HepG2 (cell line): ENCODE measurements at regions not wholly inside any gene's neighbourhood (a gene's known extent, or its start where the extent isn't known, plus 50 kb on each side); places are given as distances from the start of the nearest gene placed in this dataset.

Experiments
- ATAC-seq: fragments of 200-7000 bp; cut with Tn5 transposase; 3 replicates; pipeline ENCODE4 v1.9.1; 2020; ENCODE audit warnings: mild to moderate bottlenecking, moderate library complexity
- BruUV-seq: library from RNA; stranded (reverse); fragments of 400-500 nt; replicated peaks from 2 replicates; lab custom pipeline; 2021; lab: Mats Ljungman, UMichigan
- CTCF ChIA-PET: fragments of 300-600 bp; formaldehyde crosslinking; extraction: SDS; loops from one replicate; lab custom pipeline; 2021; ENCODE audit warnings: low total read pairs, inconsistent platforms, low intra/inter-chr PET ratio; lab: Yijun Ruan, JAX
- POLR2A ChIA-PET: fragments of 350-600 bp; sonication (Branson Sonifier 250); formaldehyde crosslinking; loops from one replicate; lab custom pipeline; 2020; ENCODE audit warnings: antibody characterized with exemption, inconsistent platforms; lab: Yijun Ruan, JAX
- DNase-seq: peaks from one replicate; pipeline ENCODE4 v3.0.0-alpha.2; 2015; ENCODE audit warnings: low spot score
- FAIRE-seq: peaks from 3 replicates; lab custom pipeline; 2011; peaks lifted over from hg19 to GRCh38; lab: Jason Lieb, UNC
- H2AFZ ChIP-seq: one replicate; pipeline ENCODE4 v1.6.1; 2011; ENCODE audit warnings: low read length, inconsistent platforms
- H3K27ac ChIP-seq: fragments of 300-600 bp; 3 replicates; pipeline ENCODE4 v1.8.0; 2011; ENCODE audit warnings: mixed run types, mild to moderate bottlenecking, mixed read lengths, low read length, inconsistent platforms; ENCODE audit not compliant: insufficient read depth; ENCODE audit errors: extremely low read length
- H3K27me3 ChIP-seq, 2 experiments: fragments of 200-600 bp in 1 of 2; 2 replicates in 1 of 2; 3 replicates in 1 of 2; pipeline versions ENCODE4 v1.6.0 to v1.8.0; 2011; ENCODE audit warnings: low read length in 2 of 2, mild to moderate bottlenecking in 2 of 2, moderate library complexity in 2 of 2, inconsistent platforms in 1 of 2; ENCODE audit not compliant: insufficient read depth in 2 of 2, control insufficient read depth in 1 of 2
- H3K36me3 ChIP-seq, 2 experiments: fragments of 200-600 bp in 1 of 2; replicated peaks in 1 of 2; 2 replicates in 1 of 2; 3 replicates in 1 of 2; pipeline versions ENCODE4 v1.5.1 to v1.8.0; 2011; ENCODE audit warnings: low read length in 2 of 2, inconsistent platforms in 1 of 2; ENCODE audit not compliant: insufficient read depth in 2 of 2, control insufficient read depth in 1 of 2
- H3K4me1 ChIP-seq: 2 replicates; pipeline ENCODE4 v1.5.1; 2012; ENCODE audit warnings: low read length, inconsistent platforms; ENCODE audit not compliant: insufficient read depth
- H3K4me2 ChIP-seq: 2 replicates; pipeline ENCODE4 v1.6.0; 2011; ENCODE audit warnings: low read depth, low read length, inconsistent platforms
- H3K4me3 ChIP-seq, 3 experiments: fragments of 200-600 bp in 1 of 3; sonication (generic), shearing (Covaris generic) in 1 of 3; replicated peaks in 1 of 3; 2 replicates each; pipeline ENCODE4 v1.5.1; 2011 to 2016; ENCODE audit warnings: low read length in 3 of 3, inconsistent platforms in 2 of 3, low read depth in 2 of 3, mild to moderate bottlenecking in 2 of 3, control low read depth in 1 of 3, mixed read lengths in 1 of 3; ENCODE audit not compliant: insufficient read depth in 1 of 3
- H3K79me2 ChIP-seq: one replicate; pipeline ENCODE4 v1.6.1; 2011; ENCODE audit warnings: low read length, inconsistent platforms; ENCODE audit not compliant: insufficient read depth
- H3K9ac ChIP-seq: 2 replicates; pipeline ENCODE4 v1.6.0; 2011; ENCODE audit warnings: mild to moderate bottlenecking, low read depth, low read length, inconsistent platforms; ENCODE audit not compliant: insufficient read depth
- H3K9me3 ChIP-seq: 2 replicates; pipeline ENCODE4 v1.5.1; 2012; ENCODE audit warnings: mild to moderate bottlenecking, low read length
- H4K20me1 ChIP-seq: 2 replicates; pipeline ENCODE4 v1.6.0; 2011; ENCODE audit warnings: inconsistent platforms, mild to moderate bottlenecking, low read length, moderate library complexity; ENCODE audit not compliant: insufficient read depth
- ATF7-NPFF ChIP-seq: sonication (generic); formaldehyde crosslinking; IDR thresholded peaks from 2 replicates; pipeline ENCODE4 v1.8.1; 2023; ENCODE audit warnings: mild to moderate bottlenecking, low read depth, missing genetic modification reagents, moderate library complexity
- BCL6 ChIP-seq: IDR thresholded peaks from 2 replicates; pipeline ENCODE4 v1.6.1; 2016; ENCODE audit warnings: missing genetic modification reagents, missing compliant biosample characterization
- CREB1 ChIP-seq, 2 experiments: fragments of 450-650 bp in 1 of 2; IDR thresholded peaks; 2 replicates each; pipeline ENCODE4 v1.6.1; 2016 to 2017; ENCODE audit warnings: control low read depth in 1 of 2, mild to moderate bottlenecking in 1 of 2, missing compliant biosample characterization in 1 of 2, missing genetic modification characterization in 1 of 2
- ERF ChIP-seq: IDR thresholded peaks from 2 replicates; pipeline ENCODE4 v1.6.1; 2018; ENCODE audit warnings: missing biosample characterization, missing genetic modification reagents
- MXI1 ChIP-seq: IDR thresholded peaks from 3 replicates; pipeline ENCODE4 v1.6.1; 2012; ENCODE audit warnings: low read depth, low read length, inconsistent platforms, borderline replicate concordance
- NFE2L1 ChIP-seq: sonication (generic); formaldehyde crosslinking; IDR thresholded peaks from 2 replicates; pipeline ENCODE4 v1.4.0; 2020; ENCODE audit warnings: missing genetic modification reagents, mild to moderate bottlenecking, borderline replicate concordance
- NKX3-1 ChIP-seq: sonication (generic); formaldehyde crosslinking; IDR thresholded peaks from 2 replicates; pipeline ENCODE4 v1.5.0; 2020; ENCODE audit warnings: missing genetic modification reagents
- SRSF9 ChIP-seq: fragments of 200-400 bp; formaldehyde crosslinking; IDR thresholded peaks from 2 replicates; pipeline ENCODE4 v1.6.1; 2018; ENCODE audit warnings: borderline replicate concordance, mild to moderate bottlenecking, low read depth, low read length; ENCODE audit not compliant: insufficient read depth, poor library complexity, severe bottlenecking
- ZFP36L1 ChIP-seq: sonication (generic); formaldehyde crosslinking; IDR thresholded peaks from 2 replicates; pipeline ENCODE4 v1.8.0; 2022; ENCODE audit warnings: mild to moderate bottlenecking, missing genetic modification reagents, moderate library complexity
- ZNF550 ChIP-seq: sonication (generic); formaldehyde crosslinking; IDR thresholded peaks from 2 replicates; pipeline ENCODE4 v1.4.0; 2020; ENCODE audit warnings: mild to moderate bottlenecking, missing genetic modification reagents, borderline replicate concordance
- ZNF589 ChIP-seq: sonication (generic); formaldehyde crosslinking; conservative IDR thresholded peaks from 2 replicates; pipeline ENCODE4 v1.8.0; 2022; ENCODE audit warnings: mild to moderate bottlenecking, moderate library complexity, missing genetic modification reagents
- WGBS: methylation state at CpG from one replicate; pipeline ENCODE4 v1.1.6; 2017; ENCODE audit warnings: low lambda C conversion rate; 5-methylcytosine and 5-hydroxymethylcytosine counted together
- in situ Hi-C: cut with HindIII; loops from 2 replicates; pipeline ENCODE4 v1.10.0; 2017; ENCODE audit warnings: low pct_unique_long_range_greater_than_20kb; ENCODE audit not compliant: extremely low pct_ligation_motif_present
- intact Hi-C: fragments of 100-400 bp; cut with micrococcal nuclease; formaldehyde crosslinking; loops from one replicate; pipeline ENCODE4 v1.10.0; 2022; ENCODE audit not compliant: unreplicated experiment
- TF ChIP-seq, protein P1 (sequence below): sonication (generic); formaldehyde crosslinking; conservative IDR thresholded peaks from 2 replicates; pipeline ENCODE4 v1.8.1; 2023; ENCODE audit warnings: missing genetic modification reagents
- TF ChIP-seq, protein P2 (sequence below): sonication (generic); formaldehyde crosslinking; IDR thresholded peaks from 2 replicates; pipeline ENCODE4 v1.4.0; 2020; ENCODE audit warnings: missing genetic modification reagents
- TF ChIP-seq, protein P3 (sequence below): sonication (generic); formaldehyde crosslinking; IDR thresholded peaks from 2 replicates; pipeline ENCODE4 v1.5.1; 2020; ENCODE audit warnings: missing genetic modification reagents, mild to moderate bottlenecking, borderline replicate concordance
- TF ChIP-seq, protein P4 (sequence below): IDR thresholded peaks from 2 replicates; pipeline ENCODE4 v1.6.1; 2016; ENCODE audit warnings: missing genetic modification reagents, missing compliant biosample characterization
- TF ChIP-seq, protein P5 (sequence below): sonication (generic); formaldehyde crosslinking; IDR thresholded peaks from 2 replicates; pipeline ENCODE4 v1.4.0; 2020; ENCODE audit warnings: missing genetic modification reagents, borderline replicate concordance

DNA sequence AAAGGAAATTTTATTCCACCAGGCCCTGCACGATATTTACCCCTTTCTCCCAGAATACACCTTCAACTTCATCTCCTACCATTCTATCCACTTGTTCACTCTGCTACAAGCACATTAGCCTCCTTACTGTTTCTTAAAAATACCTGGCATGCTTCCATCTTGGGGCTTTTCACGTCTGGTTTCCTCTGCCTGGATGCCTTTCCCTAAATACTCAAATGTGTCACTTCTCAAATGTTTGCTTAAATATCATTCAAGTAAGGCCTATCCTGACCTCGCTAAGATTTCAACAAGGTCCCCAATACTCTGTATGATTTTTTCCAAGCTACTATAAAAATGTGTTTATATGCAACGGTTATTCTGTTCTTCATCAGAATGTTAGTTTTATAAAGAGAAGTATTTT lies 433.0 kb upstream of the CHAC2 start:
- intact Hi-C loops: no loop called here
- FAIRE-seq: no peak
- Histone ChIP-seq H3K27ac (no peak overlapping the region), H3K9ac (no peak overlapping the region), H2AFZ (no peak overlapping the region), H3K4me1 (no peaks in the 10 kb centered on the region), H3K4me2 (no peak overlapping the region), H3K9me3 (no peaks in the 10 kb centered on the region), H3K36me3 (no peaks in the 10 kb centered on the region), H3K27me3 (no peaks in the 10 kb centered on the region), H4K20me1 (no peaks in the 10 kb centered on the region), H3K79me2 (no peaks in the 10 kb centered on the region), H3K4me3 (no peak overlapping the region)
- ChIA-PET CTCF (no interaction called here), POLR2A (no interaction called here)
- DNase-seq: no peak
- under 1% methylated on average over 4 of the region's 4 CpGs for WGBS
- in situ Hi-C loops: no loop called here
- no peak for ATAC-seq
- BruUV-seq: no TSS peak
- TF ChIP-seq, protein P1, sequence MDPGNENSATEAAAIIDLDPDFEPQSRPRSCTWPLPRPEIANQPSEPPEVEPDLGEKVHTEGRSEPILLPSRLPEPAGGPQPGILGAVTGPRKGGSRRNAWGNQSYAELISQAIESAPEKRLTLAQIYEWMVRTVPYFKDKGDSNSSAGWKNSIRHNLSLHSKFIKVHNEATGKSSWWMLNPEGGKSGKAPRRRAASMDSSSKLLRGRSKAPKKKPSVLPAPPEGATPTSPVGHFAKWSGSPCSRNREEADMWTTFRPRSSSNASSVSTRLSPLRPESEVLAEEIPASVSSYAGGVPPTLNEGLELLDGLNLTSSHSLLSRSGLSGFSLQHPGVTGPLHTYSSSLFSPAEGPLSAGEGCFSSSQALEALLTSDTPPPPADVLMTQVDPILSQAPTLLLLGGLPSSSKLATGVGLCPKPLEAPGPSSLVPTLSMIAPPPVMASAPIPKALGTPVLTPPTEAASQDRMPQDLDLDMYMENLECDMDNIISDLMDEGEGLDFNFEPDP: no peak
- TF ChIP-seq, protein P2, sequence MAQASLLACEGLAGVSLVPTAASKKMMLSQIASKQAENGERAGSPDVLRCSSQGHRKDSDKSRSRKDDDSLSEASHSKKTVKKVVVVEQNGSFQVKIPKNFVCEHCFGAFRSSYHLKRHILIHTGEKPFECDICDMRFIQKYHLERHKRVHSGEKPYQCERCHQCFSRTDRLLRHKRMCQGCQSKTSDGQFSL (CRISPR knock-in tag): no peak
- TF ChIP-seq NFE2L1: no peak
- no peak for TF ChIP-seq ZNF550 (CRISPR knock-in tag)
- no peak for TF ChIP-seq ATF7-NPFF (CRISPR knock-in tag)
- TF ChIP-seq, protein P3, sequence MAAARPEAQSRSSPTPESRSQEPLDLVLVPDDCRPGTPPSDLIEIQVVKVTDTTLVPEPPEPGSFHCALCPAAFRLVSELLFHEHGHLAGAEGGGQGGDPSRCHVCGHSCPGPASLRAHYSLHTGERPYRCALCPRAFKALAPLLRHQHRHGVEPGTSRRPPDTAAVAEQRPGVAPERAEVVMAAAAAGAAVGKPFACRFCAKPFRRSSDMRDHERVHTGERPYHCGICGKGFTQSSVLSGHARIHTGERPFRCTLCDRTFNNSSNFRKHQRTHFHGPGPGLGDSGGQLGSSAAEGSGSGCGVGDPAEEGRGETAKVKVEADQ: no peak
- no peak for TF ChIP-seq BCL6 (CRISPR knock-in tag)
- TF ChIP-seq MXI1: no peak
- TF ChIP-seq NKX3-1: no peak
- TF ChIP-seq ZNF589 (CRISPR knock-in tag): no peak
- TF ChIP-seq, protein P4, sequence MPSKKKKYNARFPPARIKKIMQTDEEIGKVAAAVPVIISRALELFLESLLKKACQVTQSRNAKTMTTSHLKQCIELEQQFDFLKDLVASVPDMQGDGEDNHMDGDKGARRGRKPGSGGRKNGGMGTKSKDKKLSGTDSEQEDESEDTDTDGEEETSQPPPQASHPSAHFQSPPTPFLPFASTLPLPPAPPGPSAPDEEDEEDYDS (CRISPR knock-in tag): no peak
- TF ChIP-seq ERF (CRISPR knock-in tag): no peak
- no peak for TF ChIP-seq CREB1 (IDR thresholded peaks at IDR 0.05)
- no peak for TF ChIP-seq CREB1 (CRISPR knock-in tag; IDR thresholded peaks at IDR 0.05)
- no peak for TF ChIP-seq SRSF9
- no peak for TF ChIP-seq ZFP36L1 (CRISPR knock-in tag)
- TF ChIP-seq, protein P5, sequence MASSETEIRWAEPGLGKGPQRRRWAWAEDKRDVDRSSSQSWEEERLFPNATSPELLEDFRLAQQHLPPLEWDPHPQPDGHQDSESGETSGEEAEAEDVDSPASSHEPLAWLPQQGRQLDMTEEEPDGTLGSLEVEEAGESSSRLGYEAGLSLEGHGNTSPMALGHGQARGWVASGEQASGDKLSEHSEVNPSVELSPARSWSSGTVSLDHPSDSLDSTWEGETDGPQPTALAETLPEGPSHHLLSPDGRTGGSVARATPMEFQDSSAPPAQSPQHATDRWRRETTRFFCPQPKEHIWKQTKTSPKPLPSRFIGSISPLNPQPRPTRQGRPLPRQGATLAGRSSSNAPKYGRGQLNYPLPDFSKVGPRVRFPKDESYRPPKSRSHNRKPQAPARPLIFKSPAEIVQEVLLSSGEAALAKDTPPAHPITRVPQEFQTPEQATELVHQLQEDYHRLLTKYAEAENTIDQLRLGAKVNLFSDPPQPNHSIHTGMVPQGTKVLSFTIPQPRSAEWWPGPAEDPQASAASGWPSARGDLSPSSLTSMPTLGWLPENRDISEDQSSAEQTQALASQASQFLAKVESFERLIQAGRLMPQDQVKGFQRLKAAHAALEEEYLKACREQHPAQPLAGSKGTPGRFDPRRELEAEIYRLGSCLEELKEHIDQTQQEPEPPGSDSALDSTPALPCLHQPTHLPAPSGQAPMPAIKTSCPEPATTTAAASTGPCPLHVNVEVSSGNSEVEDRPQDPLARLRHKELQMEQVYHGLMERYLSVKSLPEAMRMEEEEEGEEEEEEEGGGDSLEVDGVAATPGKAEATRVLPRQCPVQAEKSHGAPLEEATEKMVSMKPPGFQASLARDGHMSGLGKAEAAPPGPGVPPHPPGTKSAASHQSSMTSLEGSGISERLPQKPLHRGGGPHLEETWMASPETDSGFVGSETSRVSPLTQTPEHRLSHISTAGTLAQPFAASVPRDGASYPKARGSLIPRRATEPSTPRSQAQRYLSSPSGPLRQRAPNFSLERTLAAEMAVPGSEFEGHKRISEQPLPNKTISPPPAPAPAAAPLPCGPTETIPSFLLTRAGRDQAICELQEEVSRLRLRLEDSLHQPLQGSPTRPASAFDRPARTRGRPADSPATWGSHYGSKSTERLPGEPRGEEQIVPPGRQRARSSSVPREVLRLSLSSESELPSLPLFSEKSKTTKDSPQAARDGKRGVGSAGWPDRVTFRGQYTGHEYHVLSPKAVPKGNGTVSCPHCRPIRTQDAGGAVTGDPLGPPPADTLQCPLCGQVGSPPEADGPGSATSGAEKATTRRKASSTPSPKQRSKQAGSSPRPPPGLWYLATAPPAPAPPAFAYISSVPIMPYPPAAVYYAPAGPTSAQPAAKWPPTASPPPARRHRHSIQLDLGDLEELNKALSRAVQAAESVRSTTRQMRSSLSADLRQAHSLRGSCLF (CRISPR knock-in tag): no peak
